ENCODE measurements at regions not wholly inside any gene's neighbourhood (a gene's known extent, or its start where the extent isn't known, plus 50 kb on each side); places are given as distances from the start of the nearest gene placed in this dataset.

GRCh38 chr5:90301248-90301647 lies 108.3 kb downstream of the CETN3 start:
- TF ChIP-seq, protein P1, sequence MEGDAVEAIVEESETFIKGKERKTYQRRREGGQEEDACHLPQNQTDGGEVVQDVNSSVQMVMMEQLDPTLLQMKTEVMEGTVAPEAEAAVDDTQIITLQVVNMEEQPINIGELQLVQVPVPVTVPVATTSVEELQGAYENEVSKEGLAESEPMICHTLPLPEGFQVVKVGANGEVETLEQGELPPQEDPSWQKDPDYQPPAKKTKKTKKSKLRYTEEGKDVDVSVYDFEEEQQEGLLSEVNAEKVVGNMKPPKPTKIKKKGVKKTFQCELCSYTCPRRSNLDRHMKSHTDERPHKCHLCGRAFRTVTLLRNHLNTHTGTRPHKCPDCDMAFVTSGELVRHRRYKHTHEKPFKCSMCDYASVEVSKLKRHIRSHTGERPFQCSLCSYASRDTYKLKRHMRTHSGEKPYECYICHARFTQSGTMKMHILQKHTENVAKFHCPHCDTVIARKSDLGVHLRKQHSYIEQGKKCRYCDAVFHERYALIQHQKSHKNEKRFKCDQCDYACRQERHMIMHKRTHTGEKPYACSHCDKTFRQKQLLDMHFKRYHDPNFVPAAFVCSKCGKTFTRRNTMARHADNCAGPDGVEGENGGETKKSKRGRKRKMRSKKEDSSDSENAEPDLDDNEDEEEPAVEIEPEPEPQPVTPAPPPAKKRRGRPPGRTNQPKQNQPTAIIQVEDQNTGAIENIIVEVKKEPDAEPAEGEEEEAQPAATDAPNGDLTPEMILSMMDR (IDR thresholded peaks at IDR 0.05) = no peak
- no peak for TF ChIP-seq ZFX (IDR thresholded peaks at IDR 0.05; ENCODE audit: borderline replicate concordance)
